CD8-positive, alpha-beta memory T cell (primary cell): ENCODE measurements at regions not wholly inside any gene's neighbourhood (a gene's known extent, or its start where the extent isn't known, plus 50 kb on each side); places are given as distances from the start of the nearest gene placed in this dataset.
A peak's percentile ranks its signal among the peaks of the same experiment; 100 is the strongest.

Experiments used
- CTCF ChIA-PET: fragments of 350-600 bp; sonication (Branson Sonifier 250); formaldehyde crosslinking; loops from one replicate; lab custom pipeline; 2021; ENCODE audit warnings: antibody characterized with exemption; lab: Charles Lee
- POLR2A ChIA-PET: fragments of 350-600 bp; sonication (Branson Sonifier 250); formaldehyde crosslinking; loops from one replicate; lab custom pipeline; 2021; ENCODE audit warnings: antibody characterized with exemption; lab: Charles Lee
- DNase-seq, 5 donors: peaks; one replicate each; pipeline versions ENCODE4 v3.0.0 to v3.0.0-alpha.2; 2020 to 2022; ENCODE audit warnings: mixed read lengths in 1 of 5
- H3K27ac ChIP-seq: one replicate; pipeline ENCODE4 v1.7.0; 2013; ENCODE audit warnings: low read depth, mild to moderate bottlenecking, low read length, moderate library complexity
- H3K27me3 ChIP-seq: 2 replicates; pipeline ENCODE4 v1.7.0; 2013; ENCODE audit warnings: low read length, mild to moderate bottlenecking; ENCODE audit not compliant: insufficient read depth, poor library complexity, severe bottlenecking
- H3K36me3 ChIP-seq: 2 replicates; pipeline ENCODE4 v1.7.0; 2013; ENCODE audit warnings: mild to moderate bottlenecking, low read length, moderate library complexity; ENCODE audit not compliant: insufficient read depth
- H3K4me1 ChIP-seq: 2 replicates; pipeline ENCODE4 v1.7.0; 2013; ENCODE audit warnings: mild to moderate bottlenecking, low read length, moderate library complexity; ENCODE audit not compliant: insufficient read depth
- H3K4me3 ChIP-seq: 2 replicates; pipeline ENCODE4 v1.7.0; 2013; ENCODE audit warnings: mild to moderate bottlenecking, low read length
- H3K9me3 ChIP-seq: 2 replicates; pipeline ENCODE4 v1.7.0; 2013; ENCODE audit warnings: mild to moderate bottlenecking, low read length
- H3K27ac Mint-ChIP-seq, 8 donors: one replicate each; pipeline ENCODE4 v1.8.0; 2020 to 2021; ENCODE audit warnings: mixed read lengths in 8 of 8, mild to moderate bottlenecking in 6 of 8, inconsistent platforms in 3 of 8, moderate library complexity in 3 of 8
- H3K27me3 Mint-ChIP-seq, 2 donors: one replicate each; pipeline ENCODE4 v1.8.0; 2020 to 2021; ENCODE audit warnings: mixed read lengths in 2 of 2, mild to moderate bottlenecking in 1 of 2, moderate library complexity in 1 of 2
- H3K36me3 Mint-ChIP-seq, 3 donors: one replicate each; pipeline ENCODE4 v1.8.0; 2020 to 2021; ENCODE audit warnings: mixed read lengths in 3 of 3, inconsistent platforms in 1 of 3, mild to moderate bottlenecking in 1 of 3
- H3K4me1 Mint-ChIP-seq, 3 donors: one replicate each; pipeline ENCODE4 v1.8.0; 2020 to 2021; ENCODE audit warnings: mixed read lengths in 3 of 3, inconsistent platforms in 1 of 3, mild to moderate bottlenecking in 1 of 3
- H3K4me3 Mint-ChIP-seq, 7 donors: one replicate each; pipeline ENCODE4 v1.8.0; 2020 to 2021; ENCODE audit warnings: mixed read lengths in 7 of 7, mild to moderate bottlenecking in 6 of 7, moderate library complexity in 4 of 7, inconsistent platforms in 2 of 7
- H3K9me3 Mint-ChIP-seq, 5 donors: one replicate each; pipeline ENCODE4 v1.8.0; 2020 to 2022; ENCODE audit warnings: mixed read lengths in 5 of 5, mild to moderate bottlenecking in 3 of 5, moderate library complexity in 2 of 5, inconsistent platforms in 1 of 5

DNA sequence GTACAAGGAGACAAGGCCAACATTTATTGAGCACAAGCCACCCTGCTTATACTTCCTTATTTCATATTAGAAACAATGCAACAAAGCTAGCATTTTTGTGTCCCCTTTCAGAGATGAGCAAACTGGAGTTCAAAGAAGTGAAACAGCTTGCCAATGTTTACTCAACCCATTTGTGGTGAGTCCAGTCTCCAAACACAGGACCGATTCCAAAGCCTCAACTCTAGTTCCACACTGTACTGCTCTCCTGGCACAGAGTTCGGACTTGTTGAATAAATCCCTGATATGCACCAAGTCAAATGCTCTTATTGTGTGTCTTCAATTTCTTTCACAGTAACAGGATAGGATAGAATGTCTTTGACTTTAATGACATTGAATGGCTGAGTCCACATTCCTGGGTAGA is 604.8 kb upstream of the BRINP1 start:
- Mint-ChIP-seq H3K4me1 (peaks cover under 1 to 2% (median 1%) of the 10 kb centered on the region in 3 donors), H3K27ac (no peak overlapping the region), H3K9me3 (peaks cover 0 to 2% (median 0%) of the 10 kb centered on the region in 5 donors), H3K4me3 (no peak overlapping the region), H3K36me3 (no peaks in the 10 kb centered on the region), H3K27me3 (peaks cover 0 to 8% of the 10 kb centered on the region in 2 donors)
- no peak overlapping the region for H3K27ac ChIP-seq
- ChIA-PET POLR2A (no interaction called here), CTCF (no interaction called here)
- DNase-seq = no peak
- H3K4me3 ChIP-seq = no peak overlapping the region
- no peaks in the 10 kb centered on the region for H3K4me1 ChIP-seq
- no peaks in the 10 kb centered on the region for H3K27me3 ChIP-seq
- H3K36me3 ChIP-seq = no peaks in the 10 kb centered on the region
- no peaks in the 10 kb centered on the region for H3K9me3 ChIP-seq

- peak in 3 of 5 donors; percentile 0 to 7 (median 7) for DNase-seq
- H3K27ac Mint-ChIP-seq = no peak overlapping the region
- H3K9me3 Mint-ChIP-seq = peaks cover 0 to 2% (median 0%) of the 10 kb centered on the region in 5 donors
- Histone ChIP-seq H3K36me3 (no peaks in the 10 kb centered on the region), H3K9me3 (no peaks in the 10 kb centered on the region), H3K27ac (no peak overlapping the region), H3K27me3 (no peaks in the 10 kb centered on the region), H3K4me1 (no peaks in the 10 kb centered on the region), H3K4me3 (no peak overlapping the region)
- peaks cover 1 to 8% (median 3%) of the 10 kb centered on the region in 3 donors for H3K4me1 Mint-ChIP-seq
- no peaks in the 10 kb centered on the region for H3K36me3 Mint-ChIP-seq
- ChIA-PET CTCF (no interaction called here), POLR2A (no interaction called here)
- H3K27me3 Mint-ChIP-seq = peaks cover 0 to 5% of the 10 kb centered on the region in 2 donors
- H3K4me3 Mint-ChIP-seq = no peak overlapping the region
Observed at GRCh38 chr9:119968836-119969707, 599.8 kb upstream of the BRINP1 start.

- Histone ChIP-seq H3K27ac (no peak overlapping the region), H3K27me3 (no peaks in the 10 kb centered on the region), H3K4me3 (no peak overlapping the region), H3K36me3 (no peaks in the 10 kb centered on the region), H3K4me1 (no peaks in the 10 kb centered on the region), H3K9me3 (no peaks in the 10 kb centered on the region)
- Mint-ChIP-seq H3K27ac (no peak overlapping the region), H3K4me1 (peaks cover 1 to 8% (median 3%) of the 10 kb centered on the region in 3 donors), H3K36me3 (no peaks in the 10 kb centered on the region), H3K9me3 (no peaks in the 10 kb centered on the region), H3K27me3 (peaks cover 0 to 5% of the 10 kb centered on the region in 2 donors), H3K4me3 (no peak overlapping the region)
- DNase-seq = no peak
- ChIA-PET POLR2A (no interaction called here), CTCF (no interaction called here)
Observed at GRCh38 chr9:119967867-119968535, 598.8 kb upstream of the BRINP1 start.

DNA sequence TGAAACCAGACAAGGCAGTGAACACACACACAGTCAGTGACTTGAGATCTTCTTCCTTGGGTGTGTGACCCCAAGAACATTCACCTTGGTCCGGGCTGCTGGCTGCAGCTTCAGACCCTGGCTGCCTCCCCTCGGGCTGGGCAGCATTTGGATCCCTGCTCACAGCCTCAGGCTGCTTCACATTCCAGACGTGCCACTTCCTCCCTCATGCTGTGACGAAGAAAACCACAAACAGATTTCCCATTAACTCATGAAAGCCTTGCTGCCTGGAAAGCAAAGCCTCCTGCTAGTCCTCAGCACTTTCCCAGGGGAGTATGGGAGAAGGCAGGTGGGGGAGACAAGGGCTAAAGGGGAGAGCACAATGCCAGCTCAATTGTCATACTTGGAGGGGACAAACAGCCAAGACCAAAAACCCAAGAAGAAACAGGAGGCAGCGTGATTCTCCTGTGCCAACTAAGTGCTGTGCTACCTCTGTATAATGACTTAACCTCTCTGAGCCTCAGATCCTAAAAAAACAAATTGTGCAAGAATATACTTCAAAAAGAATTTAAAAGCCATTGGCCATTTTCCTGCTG is 594.6 kb upstream of the BRINP1 start:
- Mint-ChIP-seq H3K4me3 (no peak overlapping the region), H3K36me3 (no peaks in the 10 kb centered on the region), H3K4me1 (peaks cover 0 to 4% (median 0%) of the 10 kb centered on the region in 3 donors), H3K27me3 (peaks cover 5 to 9% of the 10 kb centered on the region in 2 donors), H3K27ac (no peak overlapping the region), H3K9me3 (peaks cover 0 to 2% (median 0%) of the 10 kb centered on the region in 5 donors)
- Histone ChIP-seq H3K36me3 (no peaks in the 10 kb centered on the region), H3K9me3 (no peaks in the 10 kb centered on the region), H3K27ac (no peak overlapping the region), H3K4me1 (no peaks in the 10 kb centered on the region), H3K27me3 (no peaks in the 10 kb centered on the region), H3K4me3 (no peak overlapping the region)
- no peak for DNase-seq
- CTCF ChIA-PET = no interaction called here
- POLR2A ChIA-PET = no interaction called here

- Mint-ChIP-seq H3K27ac (no peak overlapping the region), H3K4me3 (no peak overlapping the region), H3K4me1 (peaks cover 0 to 2% (median 0%) of the 10 kb centered on the region in 3 donors), H3K27me3 (peaks cover 5 to 9% of the 10 kb centered on the region in 2 donors), H3K36me3 (no peaks in the 10 kb centered on the region), H3K9me3 (peaks cover 0 to 2% (median 0%) of the 10 kb centered on the region in 5 donors)
- Histone ChIP-seq H3K4me3 (no peak overlapping the region), H3K27ac (no peak overlapping the region), H3K9me3 (no peaks in the 10 kb centered on the region), H3K4me1 (no peaks in the 10 kb centered on the region), H3K27me3 (no peaks in the 10 kb centered on the region), H3K36me3 (no peaks in the 10 kb centered on the region)
- CTCF ChIA-PET = no interaction called here
- no peak for DNase-seq
- POLR2A ChIA-PET = no interaction called here
Observed at GRCh38 chr9:119963258-119963797, 594.1 kb upstream of the BRINP1 start.

- Mint-ChIP-seq H3K4me1 (no peaks in the 10 kb centered on the region), H3K27me3 (peaks cover 7 to 9% of the 10 kb centered on the region in 2 donors), H3K36me3 (no peaks in the 10 kb centered on the region), H3K4me3 (no peak overlapping the region), H3K27ac (no peak overlapping the region), H3K9me3 (peaks cover 0 to 5% (median 0%) of the 10 kb centered on the region in 5 donors)
- Histone ChIP-seq H3K9me3 (no peaks in the 10 kb centered on the region), H3K36me3 (no peaks in the 10 kb centered on the region), H3K4me1 (no peaks in the 10 kb centered on the region), H3K27me3 (no peaks in the 10 kb centered on the region), H3K4me3 (no peak overlapping the region), H3K27ac (no peak overlapping the region)
- POLR2A ChIA-PET = no interaction called here
- DNase-seq = no peak
- CTCF ChIA-PET = no interaction called here
Observed at GRCh38 chr9:119961774-119962424, 592.7 kb upstream of the BRINP1 start.

DNA sequence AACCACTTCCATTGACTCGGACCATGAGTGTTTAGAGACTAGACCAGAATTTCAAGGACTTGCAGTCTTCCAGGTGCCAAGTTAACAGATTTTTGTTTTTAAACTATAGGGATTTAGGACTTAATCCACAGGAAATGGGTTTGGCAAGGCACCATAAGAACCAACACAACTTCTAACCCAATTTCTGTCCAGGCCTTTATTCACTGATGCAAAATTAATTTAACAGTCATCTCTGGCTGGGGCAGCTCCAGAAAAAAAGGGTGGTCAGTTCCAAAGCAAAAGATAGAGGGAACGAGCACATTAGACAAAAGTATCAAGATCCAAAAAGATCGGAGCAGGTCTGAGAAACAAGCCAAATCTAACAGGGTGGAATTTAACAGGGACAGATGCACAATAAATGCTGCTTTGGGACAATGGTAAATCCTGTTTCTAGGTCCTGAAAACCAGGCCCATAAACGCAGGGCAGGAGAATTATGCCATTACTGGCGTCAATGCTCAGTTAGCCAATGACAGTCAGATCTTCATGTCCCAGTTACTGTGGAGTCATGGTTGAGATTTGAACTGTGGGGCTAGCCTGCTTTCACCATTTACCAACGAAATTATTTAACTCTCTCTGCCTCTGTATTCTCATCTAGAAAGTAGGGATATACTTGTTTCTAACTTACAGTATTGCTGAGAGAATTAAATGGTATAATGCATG is 590.8 kb upstream of the BRINP1 start:
- H3K27me3 ChIP-seq = no peaks in the 10 kb centered on the region
- H3K27ac Mint-ChIP-seq = no peak overlapping the region
- H3K4me3 Mint-ChIP-seq = no peak overlapping the region
- H3K9me3 ChIP-seq = no peaks in the 10 kb centered on the region
- no peak overlapping the region for H3K27ac ChIP-seq
- no peaks in the 10 kb centered on the region for H3K4me1 Mint-ChIP-seq
- DNase-seq = no peak
- H3K4me3 ChIP-seq = no peak overlapping the region
- no peaks in the 10 kb centered on the region for H3K36me3 ChIP-seq
- H3K9me3 Mint-ChIP-seq = peaks cover 0 to 5% (median 0%) of the 10 kb centered on the region in 5 donors
- ChIA-PET CTCF (no interaction called here), POLR2A (no interaction called here)
- peaks cover 7 to 9% of the 10 kb centered on the region in 2 donors for H3K27me3 Mint-ChIP-seq
- no peaks in the 10 kb centered on the region for H3K4me1 ChIP-seq
- H3K36me3 Mint-ChIP-seq = no peaks in the 10 kb centered on the region
